Coronary artery (tissue), 2 donors: ENCODE measurements at regions not wholly inside any gene's neighbourhood (a gene's known extent, or its start where the extent isn't known, plus 50 kb on each side); places are given as distances from the start of the nearest gene placed in this dataset.
"Not testable (repeated sequence)": the region's sequence is repeated elsewhere in the genome, so short reads cannot be mapped to it uniquely, and the experiment has no call there.

Experiments
- DNase-seq: peaks from one replicate; pipeline ENCODE4 v3.0.0-alpha.2; 2017; ENCODE audit warnings: low spot score
- H3K27ac ChIP-seq, 2 donors: fragments of 200-600 bp; sonication (generic); one replicate each; pipeline ENCODE4 v1.5.1; 2016 to 2019
- H3K4me3 ChIP-seq: fragments of 200-600 bp; sonication (generic); 2 replicates; pipeline ENCODE4 v1.5.1; 2016; ENCODE audit warnings: mild to moderate bottlenecking, moderate library complexity
- CTCF ChIP-seq: fragments of 200-600 bp; sonication (generic); IDR thresholded peaks from one replicate; pipeline ENCODE4 v1.5.1; 2019; ENCODE audit warnings: antibody characterized with exemption

DNA sequence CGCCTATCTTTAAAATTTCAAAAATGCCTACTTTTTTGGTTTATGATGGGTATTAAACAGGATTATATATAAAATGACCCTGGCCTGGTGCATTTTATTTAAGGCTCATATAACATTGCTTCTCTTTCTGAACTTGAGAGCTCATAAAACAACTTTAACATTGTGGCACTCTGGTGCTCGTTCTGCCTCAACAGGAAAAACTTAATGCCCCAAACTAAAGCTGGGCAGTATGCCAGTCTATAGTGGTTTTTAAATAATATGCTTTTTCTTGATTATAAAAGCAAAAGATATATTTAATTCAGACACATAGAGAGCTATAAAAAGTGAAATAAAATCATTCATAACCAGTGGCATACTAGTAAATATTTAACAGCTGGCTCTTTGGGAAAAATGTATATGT lies 269.3 kb upstream of the GULP1 start:
- H3K4me3 ChIP-seq, result no peak overlapping the region
- DNase-seq, result no peak
- no peak overlapping the region for H3K27ac ChIP-seq
- no peak for TF ChIP-seq CTCF

GRCh38 chr2:188023035-188023434 lies 268.6 kb upstream of the GULP1 start:
- H3K4me3 ChIP-seq, result no peak overlapping the region
- H3K27ac ChIP-seq, result no peak overlapping the region
- TF ChIP-seq CTCF, result no peak
- no peak for DNase-seq

DNA sequence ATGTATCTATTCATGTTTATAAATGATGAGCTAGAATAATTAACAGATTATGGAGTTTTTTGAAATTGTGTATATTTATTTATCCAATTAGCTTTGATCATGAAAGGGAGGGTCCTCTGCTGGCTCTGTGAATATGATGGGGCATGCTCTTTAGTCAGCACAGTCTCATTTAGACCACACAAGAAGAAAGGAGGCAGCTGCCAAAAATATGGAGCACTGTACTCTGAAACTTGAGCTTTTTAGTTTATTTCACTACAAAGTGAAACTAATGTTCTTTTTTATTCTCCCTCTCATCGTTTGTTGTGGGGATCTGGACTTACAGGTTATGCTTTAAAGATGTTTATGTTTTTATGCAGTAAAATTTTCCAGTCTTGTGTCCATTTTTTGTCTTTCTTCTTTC lies 266.9 kb upstream of the GULP1 start:
- Histone ChIP-seq H3K4me3 (no peak overlapping the region), H3K27ac (no peak overlapping the region)
- no peak for DNase-seq
- TF ChIP-seq CTCF, result no peak

DNA sequence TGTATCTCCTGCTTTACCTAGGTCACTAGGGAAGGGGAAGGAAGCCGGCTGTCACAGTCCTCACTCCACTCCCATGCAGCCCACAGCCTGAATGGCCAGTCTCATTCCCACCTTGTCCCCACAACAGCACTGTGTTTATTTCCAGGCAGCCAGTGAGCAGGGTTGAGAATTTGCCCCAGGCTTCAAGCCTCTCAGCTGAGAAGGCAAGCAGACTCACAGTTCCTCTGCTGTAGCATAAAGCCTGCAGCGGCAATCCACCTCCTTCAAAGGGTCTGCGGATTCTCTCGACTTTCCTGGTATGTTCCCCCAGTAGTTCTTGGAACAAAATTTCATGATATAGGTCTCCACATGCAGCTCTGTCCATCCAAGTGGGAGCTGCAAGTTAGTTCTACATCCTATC lies 262.9 kb upstream of the GULP1 start:
- Histone ChIP-seq H3K27ac (no peak overlapping the region), H3K4me3 (no peak overlapping the region)
- no peak for TF ChIP-seq CTCF
- DNase-seq, result no peak

- DNase-seq, result no peak
Measured at GRCh38 chr2:188032306-188032705, 259.4 kb upstream of the GULP1 start.

GRCh38 chr2:188032786-188033185 lies 258.9 kb upstream of the GULP1 start:
- DNase-seq, result no peak
- no peak for TF ChIP-seq CTCF
- no peak overlapping the region for H3K4me3 ChIP-seq
- no peak overlapping the region for H3K27ac ChIP-seq

More at GRCh38 chr2:188032306-188032705, 259.4 kb upstream of the GULP1 start:
- no peak overlapping the region for H3K27ac ChIP-seq
- H3K4me3 ChIP-seq, result no peak overlapping the region
- TF ChIP-seq CTCF, result no peak

GRCh38 chr2:188033240-188033639 lies 258.4 kb upstream of the GULP1 start:
- H3K27ac ChIP-seq, DNase-seq, H3K4me3 ChIP-seq: not testable (repeated sequence)

DNA sequence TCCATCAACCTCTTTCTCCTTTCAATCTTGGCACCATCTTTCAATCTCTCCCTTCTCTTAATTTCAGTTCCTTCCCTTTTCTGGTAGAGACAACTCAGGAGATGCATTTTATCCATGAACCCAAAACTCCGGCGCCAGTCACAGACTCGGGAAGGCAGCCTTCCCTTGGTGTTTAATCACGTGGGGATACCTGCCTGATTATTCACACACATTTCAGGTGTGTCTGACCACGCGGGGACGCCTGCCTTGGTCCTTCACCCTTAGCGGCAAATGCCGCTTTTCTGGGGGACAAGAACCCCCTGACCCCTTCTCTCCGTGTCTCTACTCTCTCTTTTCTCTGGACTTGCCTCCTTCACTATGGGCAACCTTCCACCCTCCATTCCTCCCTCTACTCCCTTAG lies 257.6 kb upstream of the GULP1 start:
- not testable (repeated sequence) for H3K27ac ChIP-seq

DNA sequence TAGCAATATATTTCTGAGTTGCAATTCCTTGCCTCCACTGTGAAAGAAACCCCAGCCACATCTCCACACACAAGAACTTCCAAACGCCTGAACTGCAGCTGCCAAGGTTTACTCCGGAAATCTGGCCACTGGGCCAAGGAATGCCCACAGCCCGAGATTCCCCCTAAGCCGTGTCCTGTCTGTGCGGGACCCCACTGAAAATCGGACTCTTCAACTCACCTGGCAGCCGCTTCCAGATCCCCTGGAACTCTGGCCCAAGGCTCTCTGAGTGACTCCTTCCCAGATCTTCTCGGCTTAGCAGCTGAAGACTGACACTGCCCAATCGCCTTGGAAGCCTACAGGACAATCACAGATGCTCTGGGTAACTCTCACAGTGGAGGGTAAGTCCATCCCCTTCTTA lies 256.3 kb upstream of the GULP1 start:
- DNase-seq, H3K27ac ChIP-seq, H3K4me3 ChIP-seq: not testable (repeated sequence)

More for the DNA sequence above, 257.6 kb upstream of the GULP1 start:
- DNase-seq, H3K4me3 ChIP-seq: not testable (repeated sequence)

DNA sequence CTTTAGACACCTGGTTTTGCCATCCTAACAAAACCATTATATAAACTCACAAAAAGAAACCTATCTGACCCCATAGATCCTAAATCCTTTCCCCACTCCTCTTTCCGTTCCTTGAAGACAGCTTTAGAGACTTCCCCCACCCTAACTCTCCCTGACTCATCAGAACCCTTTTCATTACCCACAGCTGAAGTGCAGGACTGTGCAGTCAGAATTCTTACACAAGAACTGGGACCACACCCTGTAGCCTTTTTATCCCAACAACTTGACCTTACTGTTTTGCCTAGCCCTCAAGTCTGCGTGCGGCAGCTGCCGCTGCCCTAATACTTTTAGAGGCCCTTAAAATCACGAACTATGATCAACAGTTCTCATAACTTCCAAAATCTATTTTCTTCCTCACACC lies 254.9 kb upstream of the GULP1 start:
- H3K4me3 ChIP-seq, DNase-seq, H3K27ac ChIP-seq: not testable (repeated sequence)
